OCI-LY1 (cell line): ENCODE measurements at regions not wholly inside any gene's neighbourhood (a gene's known extent, or its start where the extent isn't known, plus 50 kb on each side); places are given as distances from the start of the nearest gene placed in this dataset.

Experiments
- EZH2 ChIP-seq: fragments of 200-600 bp; sonication (generic), shearing (Covaris generic); IDR thresholded peaks from 2 replicates; pipeline ENCODE4 v1.8.0; 2017; ENCODE audit warnings: borderline replicate concordance, mixed run types, mild to moderate bottlenecking, antibody characterized with exemption, low read length, moderate library complexity, mixed read lengths
- TF ChIP-seq, protein P1 (sequence below): fragments of 200-600 bp; sonication (generic), shearing (Covaris generic); IDR thresholded peaks from 2 replicates; pipeline ENCODE4 v1.5.1; 2017; ENCODE audit warnings: mild to moderate bottlenecking, antibody characterized with exemption, low read length, moderate library complexity, mixed read lengths

DNA sequence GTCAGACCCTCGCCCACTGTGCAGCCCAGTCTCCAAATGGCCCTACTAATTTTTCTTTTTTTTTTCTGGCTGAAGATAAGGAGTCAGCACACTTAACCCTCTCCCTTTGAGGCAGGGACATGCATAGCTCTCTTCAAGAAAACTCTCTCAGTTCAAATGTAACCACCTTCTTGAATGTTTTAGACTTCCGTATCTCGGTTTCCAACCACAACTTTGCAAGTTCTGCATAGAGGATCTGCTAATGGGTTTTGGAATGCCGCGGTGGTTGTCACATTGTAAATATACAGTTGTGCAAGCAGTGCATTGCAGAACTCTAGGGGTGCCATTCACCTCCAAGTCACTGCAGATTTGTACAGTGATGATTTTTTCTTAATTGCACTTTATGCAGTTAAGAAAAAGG, 59.4 kb upstream of the SLC35B3 start:
- TF ChIP-seq, protein P1, sequence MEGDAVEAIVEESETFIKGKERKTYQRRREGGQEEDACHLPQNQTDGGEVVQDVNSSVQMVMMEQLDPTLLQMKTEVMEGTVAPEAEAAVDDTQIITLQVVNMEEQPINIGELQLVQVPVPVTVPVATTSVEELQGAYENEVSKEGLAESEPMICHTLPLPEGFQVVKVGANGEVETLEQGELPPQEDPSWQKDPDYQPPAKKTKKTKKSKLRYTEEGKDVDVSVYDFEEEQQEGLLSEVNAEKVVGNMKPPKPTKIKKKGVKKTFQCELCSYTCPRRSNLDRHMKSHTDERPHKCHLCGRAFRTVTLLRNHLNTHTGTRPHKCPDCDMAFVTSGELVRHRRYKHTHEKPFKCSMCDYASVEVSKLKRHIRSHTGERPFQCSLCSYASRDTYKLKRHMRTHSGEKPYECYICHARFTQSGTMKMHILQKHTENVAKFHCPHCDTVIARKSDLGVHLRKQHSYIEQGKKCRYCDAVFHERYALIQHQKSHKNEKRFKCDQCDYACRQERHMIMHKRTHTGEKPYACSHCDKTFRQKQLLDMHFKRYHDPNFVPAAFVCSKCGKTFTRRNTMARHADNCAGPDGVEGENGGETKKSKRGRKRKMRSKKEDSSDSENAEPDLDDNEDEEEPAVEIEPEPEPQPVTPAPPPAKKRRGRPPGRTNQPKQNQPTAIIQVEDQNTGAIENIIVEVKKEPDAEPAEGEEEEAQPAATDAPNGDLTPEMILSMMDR, result no peak
- TF ChIP-seq EZH2, result no peak
